GM12878 (cell line): ENCODE measurements at regions not wholly inside any gene's neighbourhood (a gene's known extent, or its start where the extent isn't known, plus 50 kb on each side); places are given as distances from the start of the nearest gene placed in this dataset.

Source experiments
- BRCA1 ChIP-seq: IDR thresholded peaks from 2 replicates; pipeline ENCODE4 v1.6.1; 2011; ENCODE audit warnings: low read depth, low read length, improper control_type of control experiment
- CTCF ChIP-seq, 3 experiments: IDR thresholded peaks in 2 of 3; conservative IDR thresholded peaks in 1 of 3; 2 replicates each; pipeline ENCODE4 v1.5.1; 2011; ENCODE audit warnings: low read depth in 3 of 3, low read length in 3 of 3, mild to moderate bottlenecking in 3 of 3, control low read depth in 2 of 3, moderate library complexity in 2 of 3, inconsistent platforms in 1 of 3, mixed read lengths in 1 of 3; ENCODE audit not compliant: control insufficient read depth in 2 of 3, insufficient read depth in 1 of 3; ENCODE audit errors: extremely low read depth in 1 of 3
- DPF2 ChIP-seq: fragments of 450-650 bp; IDR thresholded peaks from 2 replicates; pipeline ENCODE4 v1.6.1; 2017; ENCODE audit warnings: mild to moderate bottlenecking
- ETV6 ChIP-seq, 2 experiments: fragments of 450-650 bp in 1 of 2; IDR thresholded peaks in 1 of 2; conservative IDR thresholded peaks in 1 of 2; 2 replicates each; pipeline ENCODE4 v1.6.1; 2014; ENCODE audit warnings: antibody characterized with exemption in 1 of 2, borderline replicate concordance in 1 of 2, low read depth in 1 of 2, mild to moderate bottlenecking in 1 of 2, moderate library complexity in 1 of 2
- NFYA ChIP-seq: IDR thresholded peaks from 2 replicates; pipeline ENCODE4 v1.6.1; 2011; ENCODE audit warnings: low read depth, mild to moderate bottlenecking, low read length, improper control_type of control experiment, borderline replicate concordance
- POLR2AphosphoS5 ChIP-seq: IDR thresholded peaks from 2 replicates; pipeline ENCODE4 v1.6.1; 2011; ENCODE audit warnings: mild to moderate bottlenecking, low read length, inconsistent platforms
- RBBP5 ChIP-seq: fragments of 200-600 bp; sonication (generic); conservative IDR thresholded peaks from 2 replicates; pipeline ENCODE4 v1.6.1; 2016
- RCOR1 ChIP-seq: conservative IDR thresholded peaks from 2 replicates; pipeline ENCODE4 v1.6.1; 2012; ENCODE audit warnings: low read depth, low read length, improper control_type of control experiment
- SMC3 ChIP-seq: IDR thresholded peaks from 2 replicates; pipeline ENCODE4 v1.6.1; 2011; ENCODE audit warnings: low read length, improper control_type of control experiment, borderline replicate concordance
- SUZ12 ChIP-seq: fragments of 200-600 bp; sonication (generic); IDR thresholded peaks from one replicate; pipeline ENCODE4 v1.6.1; 2018; ENCODE audit warnings: antibody characterized with exemption, mild to moderate bottlenecking; ENCODE audit not compliant: unreplicated experiment

- TF ChIP-seq POLR2AphosphoS5, result no peak
- TF ChIP-seq BRCA1, result no peak
- TF ChIP-seq RBBP5, result no peak
- no peak for TF ChIP-seq DPF2
- TF ChIP-seq SMC3, result no peak
- no peak for TF ChIP-seq SUZ12
- TF ChIP-seq CTCF (IDR thresholded peaks at IDR 0.05 in 2 of 3, conservative IDR thresholded peaks at IDR 0.05 in 1 of 3; ENCODE audit: control insufficient read depth in 2 of 3, extremely low read depth in 1 of 3, insufficient read depth in 1 of 3, low read depth in 3 of 3, low read length in 3 of 3), result no peak
- no peak for TF ChIP-seq ETV6 (conservative IDR thresholded peaks at IDR 0.05 in 1 of 2, IDR thresholded peaks at IDR 0.05 in 1 of 2; ENCODE audit: borderline replicate concordance in 1 of 2, low read depth in 1 of 2)
- no peak for TF ChIP-seq NFYA
- no peak for TF ChIP-seq RCOR1
Observed at GRCh38 chr5:154686490-154686889, 68.7 kb upstream of the LARP1 start.
